ENCODE measurements at regions not wholly inside any gene's neighbourhood (a gene's known extent, or its start where the extent isn't known, plus 50 kb on each side); places are given as distances from the start of the nearest gene placed in this dataset.

DNA sequence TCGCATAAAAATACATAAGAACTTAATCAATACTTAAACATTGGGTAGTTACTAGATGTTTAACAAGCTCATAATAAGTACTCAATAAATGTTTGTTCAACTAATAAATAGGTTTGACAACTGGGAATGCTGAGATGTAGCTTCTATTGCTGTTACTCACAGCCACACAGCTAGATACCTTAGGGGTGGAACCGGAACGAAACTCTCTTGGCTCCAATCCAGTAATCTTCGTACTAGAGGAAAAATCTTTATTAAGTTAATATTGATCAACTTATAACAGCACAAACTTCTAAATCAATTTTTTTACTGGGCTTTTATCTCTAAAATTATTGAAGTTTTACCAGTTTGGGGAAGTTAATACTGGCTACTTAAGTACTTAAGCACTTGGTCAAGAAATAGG, 247.8 kb downstream of the PAX3 start:
- Histone ChIP-seq H3K4me3 (ENCODE audit: low read depth, low read length) (no peak overlapping the region), H3K36me3 (ENCODE audit: control insufficient read depth, insufficient read depth, low read length) (no peaks in the 10 kb centered on the region), H3K27me3 (ENCODE audit: control insufficient read depth, insufficient read depth, low read length) (peaks cover 13% of the 10 kb centered on the region)
- TF ChIP-seq, protein P1, sequence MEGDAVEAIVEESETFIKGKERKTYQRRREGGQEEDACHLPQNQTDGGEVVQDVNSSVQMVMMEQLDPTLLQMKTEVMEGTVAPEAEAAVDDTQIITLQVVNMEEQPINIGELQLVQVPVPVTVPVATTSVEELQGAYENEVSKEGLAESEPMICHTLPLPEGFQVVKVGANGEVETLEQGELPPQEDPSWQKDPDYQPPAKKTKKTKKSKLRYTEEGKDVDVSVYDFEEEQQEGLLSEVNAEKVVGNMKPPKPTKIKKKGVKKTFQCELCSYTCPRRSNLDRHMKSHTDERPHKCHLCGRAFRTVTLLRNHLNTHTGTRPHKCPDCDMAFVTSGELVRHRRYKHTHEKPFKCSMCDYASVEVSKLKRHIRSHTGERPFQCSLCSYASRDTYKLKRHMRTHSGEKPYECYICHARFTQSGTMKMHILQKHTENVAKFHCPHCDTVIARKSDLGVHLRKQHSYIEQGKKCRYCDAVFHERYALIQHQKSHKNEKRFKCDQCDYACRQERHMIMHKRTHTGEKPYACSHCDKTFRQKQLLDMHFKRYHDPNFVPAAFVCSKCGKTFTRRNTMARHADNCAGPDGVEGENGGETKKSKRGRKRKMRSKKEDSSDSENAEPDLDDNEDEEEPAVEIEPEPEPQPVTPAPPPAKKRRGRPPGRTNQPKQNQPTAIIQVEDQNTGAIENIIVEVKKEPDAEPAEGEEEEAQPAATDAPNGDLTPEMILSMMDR (IDR thresholded peaks at IDR 0.05; ENCODE audit: insufficient read depth, low read length, poor library complexity, severe bottlenecking) = no peak
- DNase-seq (ENCODE audit: low read depth) = no peak

DNA sequence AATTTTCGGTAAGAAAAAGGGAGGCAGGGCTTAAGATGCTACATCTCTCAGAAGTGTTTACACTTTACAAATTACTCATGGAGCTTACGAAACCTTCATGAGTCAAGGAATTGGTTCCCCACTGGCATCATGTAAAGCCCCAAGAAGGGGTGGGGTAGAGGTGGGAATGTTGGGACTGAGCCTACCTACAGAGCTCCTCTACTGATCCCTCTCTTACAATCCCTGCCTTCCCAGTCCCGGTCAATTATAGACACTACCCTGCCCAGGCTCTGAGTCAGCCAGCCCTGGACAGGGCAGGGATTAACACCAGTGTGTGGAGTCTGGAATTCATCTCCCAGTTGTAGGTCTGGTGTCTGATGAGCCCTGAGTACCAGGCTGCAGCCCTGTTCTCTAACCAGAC, 248.9 kb downstream of the PAX3 start:
- H3K27me3 ChIP-seq (ENCODE audit: control insufficient read depth, insufficient read depth, low read length) = peaks cover 9% of the 10 kb centered on the region
- TF ChIP-seq, protein P1 (IDR thresholded peaks at IDR 0.05; ENCODE audit: insufficient read depth, low read length, poor library complexity, severe bottlenecking) = no peak
- H3K36me3 ChIP-seq (ENCODE audit: control insufficient read depth, insufficient read depth, low read length) = no peaks in the 10 kb centered on the region
- H3K4me3 ChIP-seq (ENCODE audit: low read depth, low read length) = no peak overlapping the region
- no peak for DNase-seq (ENCODE audit: low read depth)

DNA sequence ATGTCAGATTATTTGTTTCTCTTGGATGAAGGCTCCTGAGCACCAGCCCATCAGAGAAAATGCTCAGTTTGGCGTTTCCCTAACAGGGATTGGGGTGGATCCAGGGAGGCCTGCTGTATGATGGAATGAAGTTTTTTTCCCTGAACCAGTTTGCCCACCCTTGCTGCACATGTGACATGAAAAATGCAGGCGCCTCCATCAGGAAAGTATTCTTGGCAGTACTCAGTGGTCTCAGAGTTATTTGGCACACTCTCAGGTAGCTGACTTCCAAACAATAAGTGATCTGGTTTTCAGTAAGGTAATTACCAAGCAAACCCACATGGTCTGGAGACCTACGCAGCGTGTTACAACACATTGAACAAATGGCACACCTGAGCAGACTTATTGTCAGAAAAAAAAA, 254.9 kb downstream of the PAX3 start:
- no peak overlapping the region for H3K4me3 ChIP-seq (ENCODE audit: low read depth, low read length)
- TF ChIP-seq, protein P1 (IDR thresholded peaks at IDR 0.05; ENCODE audit: insufficient read depth, low read length, poor library complexity, severe bottlenecking) = no peak
- no peaks in the 10 kb centered on the region for H3K27me3 ChIP-seq (ENCODE audit: control insufficient read depth, insufficient read depth, low read length)
- no peaks in the 10 kb centered on the region for H3K36me3 ChIP-seq (ENCODE audit: control insufficient read depth, insufficient read depth, low read length)
- DNase-seq (ENCODE audit: low read depth) = no peak

DNA sequence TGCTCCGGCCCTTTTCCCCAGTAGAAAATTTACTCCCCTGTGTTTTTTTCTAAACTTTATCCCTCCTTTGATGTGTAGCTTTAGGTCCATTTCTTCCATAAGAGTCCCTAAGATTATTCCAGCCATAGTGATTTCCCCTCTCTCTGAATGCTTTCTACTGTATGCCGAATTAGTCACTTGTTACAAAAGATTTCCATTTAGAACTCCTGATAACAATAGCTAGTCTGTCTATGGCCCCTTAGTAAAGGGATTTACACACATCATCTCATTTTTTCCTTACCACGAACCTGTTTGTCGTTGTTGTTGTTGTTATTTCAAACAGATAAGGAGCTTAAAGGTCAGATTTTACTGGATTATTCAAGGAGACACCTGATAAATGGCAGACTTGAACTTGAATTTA, 256.1 kb downstream of the PAX3 start:
- no peak for DNase-seq (ENCODE audit: low read depth)
- TF ChIP-seq, protein P1 (IDR thresholded peaks at IDR 0.05; ENCODE audit: insufficient read depth, low read length, poor library complexity, severe bottlenecking) = no peak
- H3K27me3 ChIP-seq (ENCODE audit: control insufficient read depth, insufficient read depth, low read length) = no peaks in the 10 kb centered on the region

DNA sequence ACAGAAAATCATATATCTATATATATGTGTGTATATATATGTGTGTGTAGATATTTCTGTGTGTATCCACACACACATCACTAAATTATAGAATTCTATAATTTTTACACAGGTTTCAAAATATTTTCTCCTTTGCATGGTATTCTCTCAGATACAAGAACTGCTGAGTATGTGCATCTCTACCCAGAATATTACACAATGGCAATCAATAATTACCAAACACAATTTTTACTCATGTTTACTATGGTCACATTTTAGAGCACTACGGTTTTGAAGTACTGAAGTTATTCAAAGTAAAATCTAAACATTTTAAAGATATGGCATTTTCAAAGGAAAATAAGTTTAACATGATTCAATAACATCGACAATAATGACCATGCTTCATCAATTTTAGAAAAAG, 258.5 kb downstream of the PAX3 start:
- TF ChIP-seq, protein P1 (IDR thresholded peaks at IDR 0.05; ENCODE audit: insufficient read depth, low read length, poor library complexity, severe bottlenecking) = no peak
- Histone ChIP-seq H3K27me3 (ENCODE audit: control insufficient read depth, insufficient read depth, low read length) (no peaks in the 10 kb centered on the region), H3K36me3 (ENCODE audit: control insufficient read depth, insufficient read depth, low read length) (no peaks in the 10 kb centered on the region), H3K4me3 (ENCODE audit: low read depth, low read length) (no peak overlapping the region)
- DNase-seq (ENCODE audit: low read depth) = no peak

More for the DNA sequence above, 256.1 kb downstream of the PAX3 start:
- Histone ChIP-seq H3K4me3 (ENCODE audit: low read depth, low read length) (no peak overlapping the region), H3K36me3 (ENCODE audit: control insufficient read depth, insufficient read depth, low read length) (no peaks in the 10 kb centered on the region)

DNA sequence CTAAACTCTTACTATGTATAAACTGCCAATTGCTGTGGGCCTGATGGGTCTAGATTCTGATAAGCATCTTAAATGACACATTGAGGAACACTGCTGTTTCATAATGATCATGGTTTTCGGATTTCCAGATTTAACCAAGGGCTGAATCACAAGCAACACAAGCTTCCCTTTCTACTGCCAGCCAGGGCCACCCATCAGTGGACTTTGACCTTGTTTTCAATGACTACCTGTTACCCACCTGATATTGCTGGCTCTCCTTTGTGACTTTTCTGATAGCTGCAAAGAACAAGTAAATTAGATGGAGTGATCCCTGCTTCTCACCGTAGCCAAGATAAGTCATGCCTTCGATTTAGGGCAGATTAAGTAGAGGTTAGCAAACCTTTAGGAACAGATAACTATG, 259.0 kb downstream of the PAX3 start:
- Histone ChIP-seq H3K4me3 (ENCODE audit: low read depth, low read length) (no peak overlapping the region), H3K36me3 (ENCODE audit: control insufficient read depth, insufficient read depth, low read length) (no peaks in the 10 kb centered on the region), H3K27me3 (ENCODE audit: control insufficient read depth, insufficient read depth, low read length) (no peaks in the 10 kb centered on the region)
- TF ChIP-seq, protein P1 (IDR thresholded peaks at IDR 0.05; ENCODE audit: insufficient read depth, low read length, poor library complexity, severe bottlenecking) = no peak
- no peak for DNase-seq (ENCODE audit: low read depth)

Measured in kidney epithelial cell (primary cell).